ENCODE measurements at regions not wholly inside any gene's neighbourhood (a gene's known extent, or its start where the extent isn't known, plus 50 kb on each side); places are given as distances from the start of the nearest gene placed in this dataset.

GRCh38 chr3:127426444-127427153 lies 138.8 kb upstream of the PRR20G start:
- H3K4me3 Mint-ChIP-seq: no peak overlapping the region
- peaks cover 16% of the 10 kb centered on the region for H3K27me3 Mint-ChIP-seq (ENCODE audit: low read depth)
- H3K9me3 Mint-ChIP-seq: no peaks in the 10 kb centered on the region
- H3K4me1 Mint-ChIP-seq (ENCODE audit: low read depth): no peaks in the 10 kb centered on the region
- H3K27ac Mint-ChIP-seq: no peak overlapping the region
- H3K36me3 Mint-ChIP-seq (ENCODE audit: low read depth): no peaks in the 10 kb centered on the region

- Mint-ChIP-seq H3K27me3 (ENCODE audit: low read depth) (peaks cover 16% of the 10 kb centered on the region), H3K4me3 (no peak overlapping the region), H3K9me3 (no peaks in the 10 kb centered on the region), H3K36me3 (ENCODE audit: low read depth) (no peaks in the 10 kb centered on the region), H3K27ac (no peak overlapping the region), H3K4me1 (ENCODE audit: low read depth) (no peaks in the 10 kb centered on the region)
These were observed 137.9 kb upstream of the PRR20G start for GRCh38 chr3:127425505-127426443.

- Mint-ChIP-seq H3K27ac (no peak overlapping the region), H3K27me3 (ENCODE audit: low read depth) (peaks cover 16% of the 10 kb centered on the region), H3K9me3 (no peaks in the 10 kb centered on the region), H3K4me3 (no peak overlapping the region), H3K4me1 (ENCODE audit: low read depth) (no peaks in the 10 kb centered on the region), H3K36me3 (ENCODE audit: low read depth) (no peaks in the 10 kb centered on the region)
These were observed 137.1 kb upstream of the PRR20G start for GRCh38 chr3:127424766-127425504.

GRCh38 chr3:127423856-127424765 lies 136.3 kb upstream of the PRR20G start:
- Mint-ChIP-seq H3K36me3 (ENCODE audit: low read depth) (no peaks in the 10 kb centered on the region), H3K9me3 (no peaks in the 10 kb centered on the region), H3K4me1 (ENCODE audit: low read depth) (no peaks in the 10 kb centered on the region), H3K4me3 (no peak overlapping the region), H3K27ac (no peak overlapping the region), H3K27me3 (ENCODE audit: low read depth) (peaks cover 21% of the 10 kb centered on the region)

GRCh38 chr3:127422663-127423375 lies 135.0 kb upstream of the PRR20G start:
- Mint-ChIP-seq H3K4me1 (ENCODE audit: low read depth) (no peaks in the 10 kb centered on the region), H3K27ac (no peak overlapping the region), H3K27me3 (ENCODE audit: low read depth) (peaks cover 20% of the 10 kb centered on the region), H3K36me3 (ENCODE audit: low read depth) (no peaks in the 10 kb centered on the region), H3K9me3 (no peaks in the 10 kb centered on the region), H3K4me3 (no peak overlapping the region)

- H3K4me3 Mint-ChIP-seq: no peak overlapping the region
- no peaks in the 10 kb centered on the region for H3K9me3 Mint-ChIP-seq
- no peak overlapping the region for H3K27ac Mint-ChIP-seq
- H3K4me1 Mint-ChIP-seq (ENCODE audit: low read depth): no peaks in the 10 kb centered on the region
- peaks cover 23% of the 10 kb centered on the region for H3K27me3 Mint-ChIP-seq (ENCODE audit: low read depth)
- H3K36me3 Mint-ChIP-seq (ENCODE audit: low read depth): no peaks in the 10 kb centered on the region
These were observed 134.3 kb upstream of the PRR20G start for GRCh38 chr3:127421943-127422662.

- Mint-ChIP-seq H3K4me1 (ENCODE audit: low read depth) (no peaks in the 10 kb centered on the region), H3K27ac (no peak overlapping the region), H3K27me3 (ENCODE audit: low read depth) (peaks cover 34% of the 10 kb centered on the region), H3K4me3 (no peak overlapping the region), H3K36me3 (ENCODE audit: low read depth) (no peaks in the 10 kb centered on the region), H3K9me3 (no peaks in the 10 kb centered on the region)
These were observed 133.0 kb upstream of the PRR20G start for GRCh38 chr3:127420829-127421228.

- peaks cover 34% of the 10 kb centered on the region for H3K27me3 Mint-ChIP-seq (ENCODE audit: low read depth)
These were observed 132.1 kb upstream of the PRR20G start for GRCh38 chr3:127419641-127420553.

GRCh38 chr3:127419182-127419581 lies 131.3 kb upstream of the PRR20G start:
- Mint-ChIP-seq H3K9me3 (no peaks in the 10 kb centered on the region), H3K4me3 (no peak overlapping the region), H3K27me3 (ENCODE audit: low read depth) (peaks cover 34% of the 10 kb centered on the region), H3K27ac (no peak overlapping the region), H3K4me1 (ENCODE audit: low read depth) (no peaks in the 10 kb centered on the region), H3K36me3 (ENCODE audit: low read depth) (no peaks in the 10 kb centered on the region)

More at GRCh38 chr3:127419641-127420553, 132.1 kb upstream of the PRR20G start:
- Mint-ChIP-seq H3K9me3 (no peaks in the 10 kb centered on the region), H3K4me1 (ENCODE audit: low read depth) (no peaks in the 10 kb centered on the region), H3K27ac (no peak overlapping the region), H3K36me3 (ENCODE audit: low read depth) (no peaks in the 10 kb centered on the region), H3K4me3 (no peak overlapping the region)

- no peaks in the 10 kb centered on the region for H3K9me3 Mint-ChIP-seq
- no peaks in the 10 kb centered on the region for H3K36me3 Mint-ChIP-seq (ENCODE audit: low read depth)
- H3K4me1 Mint-ChIP-seq (ENCODE audit: low read depth): no peaks in the 10 kb centered on the region
- no peak overlapping the region for H3K27ac Mint-ChIP-seq
- no peak overlapping the region for H3K4me3 Mint-ChIP-seq
- H3K27me3 Mint-ChIP-seq (ENCODE audit: low read depth): peaks cover 31% of the 10 kb centered on the region
These were observed 130.8 kb upstream of the PRR20G start for GRCh38 chr3:127418560-127419147.

GRCh38 chr3:127417709-127418559 lies 130.1 kb upstream of the PRR20G start:
- H3K4me3 Mint-ChIP-seq: no peak overlapping the region
- H3K27me3 Mint-ChIP-seq (ENCODE audit: low read depth): peaks cover 34% of the 10 kb centered on the region
- no peak overlapping the region for H3K27ac Mint-ChIP-seq
- no peaks in the 10 kb centered on the region for H3K4me1 Mint-ChIP-seq (ENCODE audit: low read depth)
- H3K36me3 Mint-ChIP-seq (ENCODE audit: low read depth): no peaks in the 10 kb centered on the region
- no peaks in the 10 kb centered on the region for H3K9me3 Mint-ChIP-seq

All from T-helper 1 cell treated with Interleukin-12 subunit alpha and Interleukin-12 subunit beta and Interleukin-4 antibody, amounts not matched to agents 30 μg/mL and 1 μg/mL, for 36 hours (primary cell).